H7 (cell line): ENCODE measurements at regions not wholly inside any gene's neighbourhood (a gene's known extent, or its start where the extent isn't known, plus 50 kb on each side); places are given as distances from the start of the nearest gene placed in this dataset.
"Not testable (repeated sequence)": the region's sequence is repeated elsewhere in the genome, so short reads cannot be mapped to it uniquely, and the experiment has no call there.

Experiments used
- DNase-seq: peaks from one replicate; pipeline ENCODE4 v3.0.0; 2012
- H3K27me3 ChIP-seq: 2 replicates; pipeline ENCODE4 v1.6.0; 2011; ENCODE audit warnings: mild to moderate bottlenecking, low read length; ENCODE audit not compliant: control insufficient read depth, insufficient read depth
- H3K36me3 ChIP-seq: replicated peaks from 2 replicates; pipeline ENCODE4 v1.5.1; 2011; ENCODE audit warnings: low read length; ENCODE audit not compliant: control insufficient read depth, insufficient read depth
- H3K4me3 ChIP-seq: 2 replicates; pipeline ENCODE4 v1.5.1; 2011; ENCODE audit warnings: low read depth, mild to moderate bottlenecking, control low read depth, low read length, moderate library complexity; ENCODE audit not compliant: insufficient read depth

GRCh38 chr20:48516196-48516595, 311.6 kb downstream of the PREX1 start:
- H3K36me3 ChIP-seq, H3K27me3 ChIP-seq, DNase-seq, H3K4me3 ChIP-seq: not testable (repeated sequence)

- DNase-seq, H3K27me3 ChIP-seq, H3K36me3 ChIP-seq, H3K4me3 ChIP-seq: not testable (repeated sequence)
Measured at GRCh38 chr20:48514577-48514976, 313.2 kb downstream of the PREX1 start.

GRCh38 chr20:48512539-48512938, 315.3 kb downstream of the PREX1 start:
- H3K27me3 ChIP-seq, DNase-seq, H3K36me3 ChIP-seq, H3K4me3 ChIP-seq: not testable (repeated sequence)

GRCh38 chr20:48505066-48505465, 322.7 kb downstream of the PREX1 start:
- H3K27me3 ChIP-seq, DNase-seq, H3K36me3 ChIP-seq, H3K4me3 ChIP-seq: not testable (repeated sequence)

- Histone ChIP-seq H3K36me3 (no peaks in the 10 kb centered on the region), H3K27me3 (no peaks in the 10 kb centered on the region), H3K4me3 (no peak overlapping the region)
- DNase-seq, result no peak
Measured at GRCh38 chr20:48503166-48503815, 324.5 kb downstream of the PREX1 start.

- Histone ChIP-seq H3K36me3 (no peaks in the 10 kb centered on the region), H3K27me3 (no peaks in the 10 kb centered on the region), H3K4me3 (no peak overlapping the region)
- no peak for DNase-seq
Measured at GRCh38 chr20:48502758-48503157, 325.0 kb downstream of the PREX1 start.

GRCh38 chr20:48502016-48502415, 325.8 kb downstream of the PREX1 start:
- Histone ChIP-seq H3K27me3 (no peaks in the 10 kb centered on the region), H3K4me3 (no peak overlapping the region), H3K36me3 (no peaks in the 10 kb centered on the region)
- no peak for DNase-seq

- H3K4me3 ChIP-seq, H3K27me3 ChIP-seq, DNase-seq, H3K36me3 ChIP-seq: not testable (repeated sequence)
Measured at GRCh38 chr20:48500900-48501299, 326.9 kb downstream of the PREX1 start.

GRCh38 chr20:48498939-48499338, 328.9 kb downstream of the PREX1 start:
- H3K4me3 ChIP-seq, H3K27me3 ChIP-seq, H3K36me3 ChIP-seq, DNase-seq: not testable (repeated sequence)

- not testable (repeated sequence) for H3K27me3 ChIP-seq, DNase-seq, H3K4me3 ChIP-seq, H3K36me3 ChIP-seq
Measured at GRCh38 chr20:48498125-48498524, 329.7 kb downstream of the PREX1 start.

- DNase-seq, result no peak
- H3K36me3 ChIP-seq, result no peaks in the 10 kb centered on the region
- H3K4me3 ChIP-seq, result no peak overlapping the region
- H3K27me3 ChIP-seq, result no peaks in the 10 kb centered on the region
Measured at GRCh38 chr20:48493966-48494365, 333.8 kb downstream of the PREX1 start.

GRCh38 chr20:48493331-48493730, 334.5 kb downstream of the PREX1 start:
- not testable (repeated sequence) for H3K4me3 ChIP-seq, DNase-seq, H3K27me3 ChIP-seq, H3K36me3 ChIP-seq

- Histone ChIP-seq H3K4me3 (no peak overlapping the region), H3K27me3 (no peaks in the 10 kb centered on the region), H3K36me3 (no peaks in the 10 kb centered on the region)
- DNase-seq, result no peak
Measured at GRCh38 chr20:48492715-48493070, 335.1 kb downstream of the PREX1 start.

- Histone ChIP-seq H3K36me3 (no peaks in the 10 kb centered on the region), H3K4me3 (no peak overlapping the region), H3K27me3 (no peaks in the 10 kb centered on the region)
- no peak for DNase-seq
Measured at GRCh38 chr20:48492015-48492714, 335.6 kb downstream of the PREX1 start.

- no peak overlapping the region for H3K4me3 ChIP-seq
- no peaks in the 10 kb centered on the region for H3K27me3 ChIP-seq
- DNase-seq, result no peak
- no peaks in the 10 kb centered on the region for H3K36me3 ChIP-seq
Measured at GRCh38 chr20:48490961-48491831, 336.6 kb downstream of the PREX1 start.
